ENCODE measurements at regions not wholly inside any gene's neighbourhood (a gene's known extent, or its start where the extent isn't known, plus 50 kb on each side); places are given as distances from the start of the nearest gene placed in this dataset.

GRCh38 chr5:105754056-105754455 is 1916.7 kb downstream of the EFNA5 start:
- TF ChIP-seq CTCF (IDR thresholded peaks at IDR 0.05) (no peak), POLR2A (IDR thresholded peaks at IDR 0.05) (no peak)
